K562 (cell line): ENCODE measurements at regions not wholly inside any gene's neighbourhood (a gene's known extent, or its start where the extent isn't known, plus 50 kb on each side); places are given as distances from the start of the nearest gene placed in this dataset.

Experiments
- ATAC-seq: fragments of 200-7000 bp; cut with Tn5 transposase; 3 replicates; pipeline ENCODE4 v1.9.1; 2020; ENCODE audit warnings: moderate library complexity
- BruUV-seq: library from RNA; stranded (reverse); fragments of 400-500 nt; replicated peaks from 2 replicates; lab custom pipeline; 2021; lab: Mats Ljungman, UMichigan
- CTCF ChIA-PET: fragments of 300-600 bp; formaldehyde crosslinking; extraction: SDS; loops from one replicate; lab custom pipeline; 2021; ENCODE audit warnings: low intra/inter-chr PET ratio; lab: Yijun Ruan, JAX
- POLR2A ChIA-PET: fragments of 300-600, 350-650 bp; sonication (Branson Sonifier 250); formaldehyde crosslinking; extraction: SDS; loops from one replicate; lab custom pipeline; 2021; ENCODE audit warnings: antibody characterized with exemption, inconsistent platforms; lab: Yijun Ruan, JAX
- DNase-seq, 4 experiments: peaks; one replicate each; pipeline versions ENCODE4 v3.0.0 to v3.0.0-alpha.2; 2011 to 2018; ENCODE audit warnings: low spot score in 3 of 4, mixed read lengths in 3 of 4; ENCODE audit errors: extremely low read depth in 1 of 4
- FAIRE-seq: peaks from 2 replicates; lab custom pipeline; 2011; peaks lifted over from hg19 to GRCh38; lab: Jason Lieb, UNC
- H2AFZ ChIP-seq: 2 replicates; pipeline ENCODE4 v1.6.0; 2011; ENCODE audit warnings: low read depth, low read length, control low read depth, inconsistent platforms
- H3K27ac ChIP-seq: fragments of 200-600 bp; 3 replicates; pipeline ENCODE4 v1.8.0; 2011; ENCODE audit warnings: low read depth, mild to moderate bottlenecking, control low read depth, inconsistent platforms, low read length, moderate library complexity, mixed read lengths; ENCODE audit errors: extremely low read depth
- H3K27me3 ChIP-seq, 2 experiments: fragments of 300-600 bp in 1 of 2; 2 replicates in 1 of 2; 3 replicates in 1 of 2; pipeline versions ENCODE4 v1.6.0 to v1.8.0; 2011; ENCODE audit warnings: inconsistent platforms in 2 of 2, low read length in 2 of 2, mild to moderate bottlenecking in 1 of 2, mixed read lengths in 1 of 2, moderate library complexity in 1 of 2; ENCODE audit not compliant: control insufficient read depth in 2 of 2, insufficient read depth in 2 of 2
- H3K36me3 ChIP-seq: fragments of 300-600 bp; 3 replicates; pipeline ENCODE4 v1.8.0; 2011; ENCODE audit warnings: mild to moderate bottlenecking, low read length, inconsistent platforms; ENCODE audit not compliant: control insufficient read depth, insufficient read depth
- H3K4me1 ChIP-seq, 2 experiments: fragments of 200-600 bp in 1 of 2; replicated peaks in 1 of 2; 2 replicates in 1 of 2; 3 replicates in 1 of 2; pipeline versions ENCODE4 v1.5.1 to v1.8.0; 2011; ENCODE audit warnings: inconsistent platforms in 2 of 2, low read length in 2 of 2, mild to moderate bottlenecking in 1 of 2, mixed read lengths in 1 of 2, moderate library complexity in 1 of 2; ENCODE audit not compliant: control insufficient read depth in 2 of 2, insufficient read depth in 2 of 2
- H3K4me2 ChIP-seq: 2 replicates; pipeline ENCODE4 v1.6.1; 2011; ENCODE audit warnings: low read length, control low read depth, inconsistent platforms, mixed read lengths; ENCODE audit not compliant: insufficient read depth
- H3K4me3 ChIP-seq: fragments of 200-600 bp; sonication (generic), shearing (Covaris generic); 2 replicates; pipeline ENCODE4 v1.5.1; 2016; ENCODE audit warnings: control low read depth, inconsistent platforms
- H3K79me2 ChIP-seq: fragments of 200-600 bp; 3 replicates; pipeline ENCODE4 v1.8.0; 2011; ENCODE audit warnings: low read length, inconsistent platforms; ENCODE audit not compliant: control insufficient read depth, insufficient read depth
- H3K9ac ChIP-seq, 2 experiments: 2 replicates each; pipeline versions ENCODE4 v1.6.0 to v1.6.1; 2011; ENCODE audit warnings: low read depth in 2 of 2, low read length in 2 of 2, control low read depth in 1 of 2, inconsistent platforms in 1 of 2, mild to moderate bottlenecking in 1 of 2, mixed read lengths in 1 of 2; ENCODE audit not compliant: insufficient read depth in 1 of 2
- H3K9me1 ChIP-seq: one replicate; pipeline ENCODE4 v1.6.0; 2011; ENCODE audit warnings: inconsistent platforms, mild to moderate bottlenecking, low read length, moderate library complexity; ENCODE audit not compliant: control insufficient read depth, insufficient read depth
- H3K9me3 ChIP-seq: replicated peaks from 2 replicates; pipeline ENCODE4 v1.5.1; 2011; ENCODE audit warnings: low read depth, low read length, inconsistent platforms; ENCODE audit not compliant: control insufficient read depth, insufficient read depth
- H4K20me1 ChIP-seq: replicated peaks from 2 replicates; pipeline ENCODE4 v1.6.1; 2011; ENCODE audit warnings: low read length, inconsistent platforms, mixed read lengths; ENCODE audit not compliant: control insufficient read depth, insufficient read depth
- CBFB ChIP-seq: sonication (generic); formaldehyde crosslinking; IDR thresholded peaks from 2 replicates; pipeline ENCODE4 v1.4.0; 2020; ENCODE audit warnings: mild to moderate bottlenecking, missing genetic modification reagents
- CEBPZ ChIP-seq: fragments of 150-350 bp; IDR thresholded peaks from 2 replicates; pipeline ENCODE4 v1.6.1; 2014; ENCODE audit warnings: low read depth, mild to moderate bottlenecking, low read length, borderline replicate concordance
- EP300 ChIP-seq: IDR thresholded peaks from 2 replicates; pipeline ENCODE4 v1.6.1; 2012; ENCODE audit warnings: low read length, improper control_type of control experiment
- GTF3C2 ChIP-seq: IDR thresholded peaks from 3 replicates; pipeline ENCODE4 v1.6.1; 2011; ENCODE audit warnings: borderline replicate concordance, mild to moderate bottlenecking, moderate library complexity; ENCODE audit not compliant: insufficient read length; ENCODE audit errors: extremely low read depth
- HDAC2 ChIP-seq: fragments of 450-650 bp; IDR thresholded peaks from 2 replicates; pipeline ENCODE4 v1.6.1; 2016; ENCODE audit warnings: mild to moderate bottlenecking
- KDM2B ChIP-seq: fragments of 250-450 bp; sonication (Bioruptor Pico); IDR thresholded peaks from 2 replicates; pipeline ENCODE4 v1.8.0; 2021; ENCODE audit warnings: mild to moderate bottlenecking, moderate library complexity
- MAX ChIP-seq: sonication (generic); formaldehyde crosslinking; IDR thresholded peaks from 2 replicates; pipeline ENCODE4 v1.9.0; 2022; ENCODE audit warnings: mild to moderate bottlenecking, missing genetic modification reagents
- NFE2 ChIP-seq: IDR thresholded peaks from 2 replicates; pipeline ENCODE4 v1.6.1; 2014; ENCODE audit warnings: antibody characterized with exemption, low read depth
- OTX1 ChIP-seq: fragments of 450-650 bp; formaldehyde crosslinking; IDR thresholded peaks from 2 replicates; pipeline ENCODE4 v1.4.0; 2022; ENCODE audit warnings: mild to moderate bottlenecking
- PHTF2 ChIP-seq: fragments of 250-450 bp; sonication (Bioruptor Pico); IDR thresholded peaks from 2 replicates; pipeline ENCODE4 v1.5.0; 2021; ENCODE audit warnings: mild to moderate bottlenecking
- RFX1 ChIP-seq: fragments of 450-650 bp; IDR thresholded peaks from 2 replicates; pipeline ENCODE4 v1.6.1; 2016; ENCODE audit warnings: mild to moderate bottlenecking, moderate library complexity
- USF2 ChIP-seq: sonication (generic); formaldehyde crosslinking; IDR thresholded peaks from 2 replicates; pipeline ENCODE4 v1.5.0; 2020; ENCODE audit warnings: missing genetic modification reagents
- ZNF668 ChIP-seq: fragments of 250-450 bp; sonication (Bioruptor Pico); IDR thresholded peaks from 2 replicates; pipeline ENCODE4 v1.8.0; 2022; ENCODE audit warnings: mild to moderate bottlenecking, inconsistent platforms
- WGBS: fragments of 100-300 bp; shearing (Covaris generic); methylation state at CpG from one replicate; pipeline ENCODE4 v1.1.6; 2016; ENCODE audit warnings: low coverage, mixed read lengths; ENCODE audit not compliant: insufficient coverage; ENCODE audit errors: missing lambda C conversion rate; 5-methylcytosine and 5-hydroxymethylcytosine counted together
- in situ Hi-C: fragments of 300-500 bp; cut with MboI; formaldehyde crosslinking; loops from 4 replicates; pipeline ENCODE4 v1.15.0; 2018; ENCODE audit warnings: inconsistent platforms, mixed read lengths
- intact Hi-C: fragments of 100-400 bp; cut with micrococcal nuclease; formaldehyde crosslinking; loops from 2 replicates; pipeline ENCODE4 v1.14.2; 2022

GRCh38 chr11:130815956-130816355 is 100.3 kb downstream of the SNX19 start:
- CTCF ChIA-PET, result no interaction called here
- in situ Hi-C loops (no loop called here), intact Hi-C loops (no loop called here)
- H3K9me3 ChIP-seq, result no peaks in the 10 kb centered on the region
- H3K4me2 ChIP-seq, result no peak overlapping the region
- H3K36me3 ChIP-seq, result no peaks in the 10 kb centered on the region
- no TSS peak for BruUV-seq
- no peak overlapping the region for H2AFZ ChIP-seq
- no peak overlapping the region for H3K4me3 ChIP-seq
- 0% methylated on average over 7 of the region's 7 CpGs for WGBS
- DNase-seq (no peak), FAIRE-seq (no peak), ATAC-seq (no peak)
- no peak overlapping the region for H3K27ac ChIP-seq
- no peaks in the 10 kb centered on the region for H3K4me1 ChIP-seq
- H4K20me1 ChIP-seq, result no peaks in the 10 kb centered on the region
- peaks cover 0 to 14% of the 10 kb centered on the region in 2 experiments; a peak in 3 of 5 replicates for H3K27me3 ChIP-seq
- POLR2A ChIA-PET, result interaction anchor here (0.7 to 1.4 kb wide), 2 partner anchors 10 to 409 kb away, joined by 3 to 4 read pairs; no protein-coding TSS in a partner anchor
- H3K9ac ChIP-seq, result no peak overlapping the region
- H3K9me1 ChIP-seq, result no peaks in the 10 kb centered on the region
- H3K79me2 ChIP-seq, result no peaks in the 10 kb centered on the region
- TF ChIP-seq ZNF668 (no peak), HDAC2 (no peak), EP300 (no peak), MAX (CRISPR knock-in tag) (no peak), CBFB (no peak), RFX1 (no peak), PHTF2 (CRISPR knock-in tag) (no peak), KDM2B (CRISPR knock-in tag) (no peak), NFE2 (no peak), GTF3C2 (no peak), CEBPZ (no peak), USF2 (CRISPR knock-in tag) (no peak), OTX1 (CRISPR knock-in tag) (no peak)
